OCI-LY1 (cell line): ENCODE measurements at regions not wholly inside any gene's neighbourhood (a gene's known extent, or its start where the extent isn't known, plus 50 kb on each side); places are given as distances from the start of the nearest gene placed in this dataset.

Experiments
- H2AFZ ChIP-seq: fragments of 200-600 bp; sonication (generic), shearing (Covaris generic); 2 replicates; pipeline ENCODE4 v1.6.0; 2014; ENCODE audit warnings: antibody characterized with exemption, mild to moderate bottlenecking, low read length
- H3F3A ChIP-seq: fragments of 200-600 bp; sonication (generic), shearing (Covaris generic); 2 replicates; pipeline ENCODE4 v1.6.0; 2014; ENCODE audit warnings: mild to moderate bottlenecking, antibody characterized with exemption, low read length, moderate library complexity; ENCODE audit not compliant: insufficient read depth
- H3K27ac ChIP-seq: fragments of 200-600 bp; sonication (generic); 2 replicates; pipeline ENCODE4 v1.5.1; 2014; ENCODE audit warnings: low read length, mixed run types, mild to moderate bottlenecking, low read depth; ENCODE audit not compliant: poor library complexity, severe bottlenecking
- H3K27me3 ChIP-seq: fragments of 200-600 bp; sonication (generic); 2 replicates; pipeline ENCODE4 v1.6.0; 2014; ENCODE audit warnings: antibody characterized with exemption, mild to moderate bottlenecking, low read length, moderate library complexity; ENCODE audit not compliant: insufficient read depth
- H3K36me3 ChIP-seq: fragments of 200-600 bp; sonication (generic); 2 replicates; pipeline ENCODE4 v1.6.1; 2014; ENCODE audit warnings: mild to moderate bottlenecking, antibody characterized with exemption, low read length, moderate library complexity, mixed read lengths; ENCODE audit not compliant: insufficient read depth
- H3K4me1 ChIP-seq: fragments of 200-600 bp; sonication (generic); 2 replicates; pipeline ENCODE4 v1.5.1; 2014; ENCODE audit warnings: mild to moderate bottlenecking, low read length, moderate library complexity; ENCODE audit not compliant: insufficient read depth, severe bottlenecking
- H3K4me2 ChIP-seq: fragments of 200-600 bp; sonication (generic), shearing (Covaris generic); 2 replicates; pipeline ENCODE4 v1.6.1; 2014; ENCODE audit warnings: low read length
- H3K4me3 ChIP-seq: fragments of 200-600 bp; sonication (generic); 2 replicates; pipeline ENCODE4 v1.5.1; 2014; ENCODE audit warnings: low read length, low read depth, mild to moderate bottlenecking, mixed read lengths; ENCODE audit not compliant: poor library complexity, severe bottlenecking
- H3K79me2 ChIP-seq: fragments of 200-600 bp; shearing (Covaris generic); 2 replicates; pipeline ENCODE4 v1.6.1; 2016; ENCODE audit warnings: mixed run types, low read length, mixed read lengths; ENCODE audit not compliant: insufficient read depth
- H3K9ac ChIP-seq: fragments of 200-600 bp; sonication (generic), shearing (Covaris generic); 2 replicates; pipeline ENCODE4 v1.6.1; 2014; ENCODE audit warnings: mild to moderate bottlenecking, low read length, mixed read lengths
- H3K9me2 ChIP-seq: fragments of 200-600 bp; sonication (generic), shearing (Covaris generic); 2 replicates; pipeline ENCODE4 v1.6.1; 2014; ENCODE audit warnings: low read depth, mild to moderate bottlenecking, low read length, mixed read lengths
- H3K9me3 ChIP-seq: fragments of 200-600 bp; shearing (Covaris generic); 2 replicates; pipeline ENCODE4 v1.6.1; 2014; ENCODE audit warnings: low read length, mixed read lengths
- H4K20me1 ChIP-seq: fragments of 200-600 bp; sonication (generic), shearing (Covaris generic); 2 replicates; pipeline ENCODE4 v1.6.0; 2016; ENCODE audit warnings: mild to moderate bottlenecking, low read length; ENCODE audit not compliant: insufficient read depth
- CTCF ChIP-seq: fragments of 200-600 bp; sonication (generic), shearing (Covaris generic); IDR thresholded peaks from 2 replicates; pipeline ENCODE4 v1.5.1; 2017; ENCODE audit warnings: mild to moderate bottlenecking, antibody characterized with exemption, low read length, moderate library complexity, mixed read lengths
- EZH2 ChIP-seq: fragments of 200-600 bp; sonication (generic), shearing (Covaris generic); IDR thresholded peaks from 2 replicates; pipeline ENCODE4 v1.8.0; 2017; ENCODE audit warnings: borderline replicate concordance, mixed run types, mild to moderate bottlenecking, antibody characterized with exemption, low read length, moderate library complexity, mixed read lengths

- Histone ChIP-seq H3K4me2 (no peak overlapping the region), H3K9me2 (no peaks in the 10 kb centered on the region), H4K20me1 (no peaks in the 10 kb centered on the region), H2AFZ (no peak overlapping the region), H3K36me3 (no peaks in the 10 kb centered on the region), H3K27ac (no peak overlapping the region), H3K4me3 (no peak overlapping the region), H3K9ac (no peak overlapping the region), H3K9me3 (no peaks in the 10 kb centered on the region), H3F3A (no peaks in the 10 kb centered on the region), H3K79me2 (no peaks in the 10 kb centered on the region), H3K4me1 (no peaks in the 10 kb centered on the region), H3K27me3 (no peaks in the 10 kb centered on the region; the same call in 1 of the 2 replicates)
- TF ChIP-seq CTCF (no peak), EZH2 (no peak)
Observed at GRCh38 chr18:78393086-78393862, 586.3 kb upstream of the SALL3 start.

GRCh38 chr18:78396077-78396476 is 583.5 kb upstream of the SALL3 start:
- Histone ChIP-seq H3K79me2 (no peaks in the 10 kb centered on the region), H3K9ac (no peak overlapping the region), H3K4me2 (no peak overlapping the region), H3K27ac (no peak overlapping the region), H4K20me1 (no peaks in the 10 kb centered on the region), H3K4me3 (no peak overlapping the region), H2AFZ (no peak overlapping the region), H3K4me1 (no peaks in the 10 kb centered on the region), H3K36me3 (no peaks in the 10 kb centered on the region), H3K9me3 (no peaks in the 10 kb centered on the region), H3K27me3 (no peaks in the 10 kb centered on the region), H3K9me2 (no peaks in the 10 kb centered on the region), H3F3A (no peaks in the 10 kb centered on the region)
- TF ChIP-seq CTCF (no peak), EZH2 (no peak)

- Histone ChIP-seq H4K20me1 (no peaks in the 10 kb centered on the region), H3K27me3 (no peaks in the 10 kb centered on the region), H2AFZ (no peak overlapping the region), H3K9ac (no peak overlapping the region), H3K79me2 (no peaks in the 10 kb centered on the region), H3K27ac (no peak overlapping the region), H3K36me3 (no peaks in the 10 kb centered on the region), H3K9me3 (no peaks in the 10 kb centered on the region), H3K9me2 (no peaks in the 10 kb centered on the region), H3K4me2 (no peak overlapping the region), H3K4me1 (no peaks in the 10 kb centered on the region), H3F3A (no peaks in the 10 kb centered on the region), H3K4me3 (no peak overlapping the region)
- no peak for TF ChIP-seq CTCF
- TF ChIP-seq EZH2, result no peak
Observed at GRCh38 chr18:78396756-78397155, 582.9 kb upstream of the SALL3 start.
